ENCODE measurements at regions not wholly inside any gene's neighbourhood (a gene's known extent, or its start where the extent isn't known, plus 50 kb on each side); places are given as distances from the start of the nearest gene placed in this dataset.

DNA sequence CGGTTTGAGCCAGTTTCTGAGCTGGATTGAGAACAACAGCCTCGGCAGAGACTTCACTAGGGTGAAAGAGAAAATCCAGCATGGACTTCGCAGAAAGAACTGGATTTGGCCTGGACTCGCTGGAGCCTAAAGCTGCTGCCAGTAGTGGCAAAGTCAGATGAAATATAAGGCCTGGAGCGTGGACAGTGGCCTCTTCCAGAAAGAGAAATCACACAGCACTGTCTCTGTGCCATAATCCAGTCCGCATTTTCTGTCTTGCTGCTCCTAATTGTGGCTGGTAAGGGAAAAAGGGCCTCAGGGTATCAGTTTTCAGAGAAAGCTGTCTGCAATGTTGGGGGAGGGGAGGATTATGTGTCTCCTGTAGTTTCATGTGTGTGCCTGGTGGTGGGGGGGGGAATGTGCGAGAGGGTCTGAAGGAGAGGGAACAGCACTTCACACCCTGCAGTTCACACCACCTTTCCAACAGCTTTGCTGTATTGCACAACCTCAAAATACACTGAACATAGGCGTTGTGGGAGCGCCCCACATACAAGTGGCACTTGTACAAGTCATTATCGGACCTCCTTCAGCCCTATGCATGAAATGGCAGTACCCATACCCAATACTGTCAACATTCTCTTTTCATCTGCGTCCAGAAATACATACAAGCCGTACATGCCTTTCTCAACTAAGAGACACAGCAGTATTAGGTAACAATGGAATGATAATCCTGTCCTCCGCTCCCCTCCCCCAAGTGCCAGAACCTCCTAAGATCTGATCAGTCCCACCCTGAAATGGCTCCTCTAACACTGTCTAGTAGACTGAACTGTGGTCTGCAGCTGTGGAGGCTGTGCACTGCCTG, 107.5 kb upstream of the ATF7IP start:
- peak overlapping the region; percentile 94 for H2BK5ac ChIP-seq (ENCODE audit: insufficient read length, low read length)
- peak overlapping the region; percentile 64 for H3K23ac ChIP-seq (ENCODE audit: insufficient read length, low read depth, low read length)
- Mint-ChIP-seq H3K27ac (peak overlapping the region; percentile 95 to 100 (median 98)), H3K4me1 (peaks cover 65 to 66% of the 10 kb centered on the region in 2 experiments), H3K27me3 (ENCODE audit: low read depth) (no peaks in the 10 kb centered on the region), H3K4me3 (peak overlapping the region; percentile 31 to 68), H3K9me3 (peaks cover 16 to 21% of the 10 kb centered on the region in 2 experiments), H3K36me3 (ENCODE audit: insufficient read depth in 1 of 3, low read depth in 3 of 3) (peaks cover 3 to 19% (median 10%) of the 10 kb centered on the region in 3 experiments)
- peak overlapping the region; percentile 75 for H3K56ac ChIP-seq (ENCODE audit: insufficient read length, low read depth, low read length)
- no peaks in the 10 kb centered on the region for H3K79me1 ChIP-seq (ENCODE audit: insufficient read depth, low read depth, low read length, poor library complexity, severe bottlenecking)
- no peak overlapping the region for H2BK15ac ChIP-seq (ENCODE audit: low read depth, low read length)
- H2BK12ac ChIP-seq (ENCODE audit: insufficient read length, low read depth, low read length) = peak overlapping the region; percentile 98
- H4K91ac ChIP-seq (ENCODE audit: insufficient read length, low read depth, low read length) = peak overlapping the region; percentile 99
- H4K8ac ChIP-seq (replicated peaks; ENCODE audit: insufficient read length, low read depth, low read length) = peak overlapping the region; percentile 93
- peak overlapping the region; percentile 100 for H3K27ac ChIP-seq (ENCODE audit: insufficient read length, low read depth, low read length)
- no peak overlapping the region for H2AFZ ChIP-seq (ENCODE audit: low read length)
- H3K9me3 ChIP-seq (ENCODE audit: control insufficient read depth, low read depth, low read length) = no peaks in the 10 kb centered on the region
- WGBS (ENCODE audit: extremely low coverage, insufficient read length, low lambda C conversion rate) = no CpG with 5 or more reads among the region's 13 CpGs
- H2BK120ac ChIP-seq (ENCODE audit: low read depth, low read length, poor library complexity, severe bottlenecking) = peak overlapping the region; percentile 53
- H4K5ac ChIP-seq (ENCODE audit: insufficient read length, low read depth, low read length) = peak overlapping the region; percentile 99
- no peaks in the 10 kb centered on the region for H3K27me3 ChIP-seq (ENCODE audit: insufficient read depth, low read length)
- H3K18ac ChIP-seq (ENCODE audit: insufficient read length, low read depth, low read length) = peak overlapping the region; percentile 90
- H3K14ac ChIP-seq (ENCODE audit: insufficient read depth, low read length) = peak overlapping the region; percentile 97
- H3K4me2 ChIP-seq (ENCODE audit: insufficient read depth, insufficient read length, low read length) = peak overlapping the region; percentile 11
- peak overlapping the region; percentile 94 for H3K4ac ChIP-seq (ENCODE audit: low read depth, low read length)
- H3T11ph ChIP-seq (ENCODE audit: low read length) = peak overlapping the region; percentile 99
- DNase-seq = peak; percentile 100
- H2AK5ac ChIP-seq (ENCODE audit: insufficient read length, low read length) = peak overlapping the region; percentile 99
- H3K23me2 ChIP-seq (ENCODE audit: insufficient read length, low read depth, low read length, poor library complexity, severe bottlenecking) = no peaks in the 10 kb centered on the region
- H3K9ac ChIP-seq (ENCODE audit: extremely low read depth, insufficient read length, low read length) = peak overlapping the region; percentile 27
- H4K20me1 ChIP-seq (ENCODE audit: control insufficient read depth, insufficient read depth, insufficient read length) = no peaks in the 10 kb centered on the region
- H3K4me1 ChIP-seq (ENCODE audit: insufficient read depth, low read length) = peaks cover 19% of the 10 kb centered on the region
- H3K79me2 ChIP-seq (ENCODE audit: insufficient read depth, low read length) = no peaks in the 10 kb centered on the region
- TF ChIP-seq, protein P1, sequence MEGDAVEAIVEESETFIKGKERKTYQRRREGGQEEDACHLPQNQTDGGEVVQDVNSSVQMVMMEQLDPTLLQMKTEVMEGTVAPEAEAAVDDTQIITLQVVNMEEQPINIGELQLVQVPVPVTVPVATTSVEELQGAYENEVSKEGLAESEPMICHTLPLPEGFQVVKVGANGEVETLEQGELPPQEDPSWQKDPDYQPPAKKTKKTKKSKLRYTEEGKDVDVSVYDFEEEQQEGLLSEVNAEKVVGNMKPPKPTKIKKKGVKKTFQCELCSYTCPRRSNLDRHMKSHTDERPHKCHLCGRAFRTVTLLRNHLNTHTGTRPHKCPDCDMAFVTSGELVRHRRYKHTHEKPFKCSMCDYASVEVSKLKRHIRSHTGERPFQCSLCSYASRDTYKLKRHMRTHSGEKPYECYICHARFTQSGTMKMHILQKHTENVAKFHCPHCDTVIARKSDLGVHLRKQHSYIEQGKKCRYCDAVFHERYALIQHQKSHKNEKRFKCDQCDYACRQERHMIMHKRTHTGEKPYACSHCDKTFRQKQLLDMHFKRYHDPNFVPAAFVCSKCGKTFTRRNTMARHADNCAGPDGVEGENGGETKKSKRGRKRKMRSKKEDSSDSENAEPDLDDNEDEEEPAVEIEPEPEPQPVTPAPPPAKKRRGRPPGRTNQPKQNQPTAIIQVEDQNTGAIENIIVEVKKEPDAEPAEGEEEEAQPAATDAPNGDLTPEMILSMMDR (conservative IDR thresholded peaks at IDR 0.05) = no peak
- peak overlapping the region; percentile 49 for H2BK20ac ChIP-seq (ENCODE audit: low read depth, low read length, poor library complexity, severe bottlenecking)
